ENCODE measurements at regions not wholly inside any gene's neighbourhood (a gene's known extent, or its start where the extent isn't known, plus 50 kb on each side); places are given as distances from the start of the nearest gene placed in this dataset.

- H2BK20ac ChIP-seq (ENCODE audit: low read depth, low read length): no peak overlapping the region
- no peaks in the 10 kb centered on the region for H3K9me1 ChIP-seq (ENCODE audit: insufficient read depth, low read length)
- H3K9ac ChIP-seq (ENCODE audit: low read depth, low read length): no peak overlapping the region
- H3K4me2 ChIP-seq (ENCODE audit: low read depth, low read length): no peak overlapping the region
- WGBS, 2 experiments (ENCODE audit: extremely low coverage in 2 of 2, insufficient read length in 1 of 2): no CpG with 5 or more reads among the region's 2 CpGs
- H3K18ac ChIP-seq (ENCODE audit: low read depth, low read length): no peak overlapping the region
- no peaks in the 10 kb centered on the region for H4K20me1 ChIP-seq (ENCODE audit: insufficient read depth, low read length)
- no peaks in the 10 kb centered on the region for H3K79me1 ChIP-seq (ENCODE audit: low read depth in 1 of 2, low read length in 2 of 2)
- H3K9me3 ChIP-seq (ENCODE audit: control insufficient read depth, insufficient read depth, low read length): no peaks in the 10 kb centered on the region
- no peak overlapping the region for H4K91ac ChIP-seq (ENCODE audit: insufficient read depth, low read depth, low read length)
- no peak overlapping the region for H4K8ac ChIP-seq (ENCODE audit: low read depth in 2 of 2, low read length in 2 of 2)
- no peaks in the 10 kb centered on the region for H3K36me3 ChIP-seq (ENCODE audit: control insufficient read depth, insufficient read depth, low read length)
- H2AK5ac ChIP-seq (ENCODE audit: low read depth, low read length): no peak overlapping the region
- no TSS peak for BruUV-seq (replicated peaks)
- no peak overlapping the region for H3K4me3 ChIP-seq (ENCODE audit: insufficient read depth, low read depth, low read length)
- ATAC-seq (ENCODE audit: low read depth): no peak
- H2BK5ac ChIP-seq (ENCODE audit: low read depth, low read length, poor library complexity, severe bottlenecking): no peak overlapping the region
- H3K56ac ChIP-seq (ENCODE audit: extremely low read depth, insufficient read depth, low read length): no peak overlapping the region
- ChIA-PET CTCF (no interaction called here), POLR2A (ENCODE audit: unreplicated experiment) (no interaction called here)
- no peak overlapping the region for H4K5ac ChIP-seq (ENCODE audit: low read depth, low read length)
- intact Hi-C loops (cut with micrococcal nuclease) (no loop called here), in situ Hi-C loops (cut with MboI; ENCODE audit: low sequenced_read_pairs) (no loop called here), dilution Hi-C loops (cut with HindIII; ENCODE audit: low sequenced_read_pairs, unreplicated experiment) (no loop called here)
- TF ChIP-seq MXI1 (IDR thresholded peaks at IDR 0.05; ENCODE audit: borderline replicate concordance, low read depth, low read length): no peak
- TF ChIP-seq BHLHE40 (IDR thresholded peaks at IDR 0.05; ENCODE audit: low read depth, low read length): no peak
- no peak for TF ChIP-seq NFE2L2 (IDR thresholded peaks at IDR 0.05; ENCODE audit: low read depth, low read length)
- TF ChIP-seq RFX5 (IDR thresholded peaks at IDR 0.05; ENCODE audit: low read depth, low read length): no peak
- TF ChIP-seq RAD21 (IDR thresholded peaks at IDR 0.05; ENCODE audit: low read length): no peak
- no peak overlapping the region for H3K27ac ChIP-seq (ENCODE audit: insufficient read depth, low read length)
- H2BK120ac ChIP-seq (ENCODE audit: low read depth, low read length): no peak overlapping the region
- H3K14ac ChIP-seq (replicated peaks; ENCODE audit: low read depth, low read length): no peak overlapping the region
- H3K4me1 ChIP-seq (ENCODE audit: control insufficient read depth, insufficient read depth, low read length): no peaks in the 10 kb centered on the region
- no peak overlapping the region for H3K23ac ChIP-seq (ENCODE audit: low read depth, low read length)
- no peak overlapping the region for H2BK15ac ChIP-seq (ENCODE audit: low read depth, low read length)
- no peak overlapping the region for H2AFZ ChIP-seq (replicated peaks; ENCODE audit: low read length, poor library complexity)
- DNase-seq: no peak
- no peak overlapping the region for H3K4ac ChIP-seq (ENCODE audit: low read depth, low read length)
- no peak overlapping the region for H2AK9ac ChIP-seq (replicated peaks; ENCODE audit: low read depth, low read length, poor library complexity)
- no peaks in the 10 kb centered on the region for H3K27me3 ChIP-seq (ENCODE audit: control insufficient read depth, insufficient read depth, low read length)
These were observed 1029.2 kb upstream of the PCDH20 start for GRCh38 chr13:62444805-62445204.
